OCI-LY1 (cell line): ENCODE measurements at regions not wholly inside any gene's neighbourhood (a gene's known extent, or its start where the extent isn't known, plus 50 kb on each side); places are given as distances from the start of the nearest gene placed in this dataset.

Source experiments
- CTCF ChIP-seq: fragments of 200-600 bp; sonication (generic), shearing (Covaris generic); IDR thresholded peaks from 2 replicates; pipeline ENCODE4 v1.5.1; 2017; ENCODE audit warnings: mild to moderate bottlenecking, antibody characterized with exemption, low read length, moderate library complexity, mixed read lengths
- EZH2 ChIP-seq: fragments of 200-600 bp; sonication (generic), shearing (Covaris generic); IDR thresholded peaks from 2 replicates; pipeline ENCODE4 v1.8.0; 2017; ENCODE audit warnings: borderline replicate concordance, mixed run types, mild to moderate bottlenecking, antibody characterized with exemption, low read length, moderate library complexity, mixed read lengths

GRCh38 chr7:121505540-121506182, 109.6 kb upstream of the FAM3C start:
- TF ChIP-seq CTCF (no peak), EZH2 (no peak)
